OCI-LY1 (cell line): ENCODE measurements at regions not wholly inside any gene's neighbourhood (a gene's known extent, or its start where the extent isn't known, plus 50 kb on each side); places are given as distances from the start of the nearest gene placed in this dataset.

ENCODE experiments used
- H2AFZ ChIP-seq: fragments of 200-600 bp; sonication (generic), shearing (Covaris generic); 2 replicates; pipeline ENCODE4 v1.6.0; 2014; ENCODE audit warnings: antibody characterized with exemption, mild to moderate bottlenecking, low read length
- H3F3A ChIP-seq: fragments of 200-600 bp; sonication (generic), shearing (Covaris generic); 2 replicates; pipeline ENCODE4 v1.6.0; 2014; ENCODE audit warnings: mild to moderate bottlenecking, antibody characterized with exemption, low read length, moderate library complexity; ENCODE audit not compliant: insufficient read depth
- H3K27ac ChIP-seq: fragments of 200-600 bp; sonication (generic); 2 replicates; pipeline ENCODE4 v1.5.1; 2014; ENCODE audit warnings: low read length, mixed run types, mild to moderate bottlenecking, low read depth; ENCODE audit not compliant: poor library complexity, severe bottlenecking
- H3K27me3 ChIP-seq: fragments of 200-600 bp; sonication (generic); 2 replicates; pipeline ENCODE4 v1.6.0; 2014; ENCODE audit warnings: antibody characterized with exemption, mild to moderate bottlenecking, low read length, moderate library complexity; ENCODE audit not compliant: insufficient read depth
- H3K36me3 ChIP-seq: fragments of 200-600 bp; sonication (generic); 2 replicates; pipeline ENCODE4 v1.6.1; 2014; ENCODE audit warnings: mild to moderate bottlenecking, antibody characterized with exemption, low read length, moderate library complexity, mixed read lengths; ENCODE audit not compliant: insufficient read depth
- H3K4me1 ChIP-seq: fragments of 200-600 bp; sonication (generic); 2 replicates; pipeline ENCODE4 v1.5.1; 2014; ENCODE audit warnings: mild to moderate bottlenecking, low read length, moderate library complexity; ENCODE audit not compliant: insufficient read depth, severe bottlenecking
- H3K4me2 ChIP-seq: fragments of 200-600 bp; sonication (generic), shearing (Covaris generic); 2 replicates; pipeline ENCODE4 v1.6.1; 2014; ENCODE audit warnings: low read length
- H3K4me3 ChIP-seq: fragments of 200-600 bp; sonication (generic); 2 replicates; pipeline ENCODE4 v1.5.1; 2014; ENCODE audit warnings: low read length, low read depth, mild to moderate bottlenecking, mixed read lengths; ENCODE audit not compliant: poor library complexity, severe bottlenecking
- H3K79me2 ChIP-seq: fragments of 200-600 bp; shearing (Covaris generic); 2 replicates; pipeline ENCODE4 v1.6.1; 2016; ENCODE audit warnings: mixed run types, low read length, mixed read lengths; ENCODE audit not compliant: insufficient read depth
- H3K9ac ChIP-seq: fragments of 200-600 bp; sonication (generic), shearing (Covaris generic); 2 replicates; pipeline ENCODE4 v1.6.1; 2014; ENCODE audit warnings: mild to moderate bottlenecking, low read length, mixed read lengths
- H3K9me2 ChIP-seq: fragments of 200-600 bp; sonication (generic), shearing (Covaris generic); 2 replicates; pipeline ENCODE4 v1.6.1; 2014; ENCODE audit warnings: low read depth, mild to moderate bottlenecking, low read length, mixed read lengths
- H3K9me3 ChIP-seq: fragments of 200-600 bp; shearing (Covaris generic); 2 replicates; pipeline ENCODE4 v1.6.1; 2014; ENCODE audit warnings: low read length, mixed read lengths
- H4K20me1 ChIP-seq: fragments of 200-600 bp; sonication (generic), shearing (Covaris generic); 2 replicates; pipeline ENCODE4 v1.6.0; 2016; ENCODE audit warnings: mild to moderate bottlenecking, low read length; ENCODE audit not compliant: insufficient read depth
- CTCF ChIP-seq: fragments of 200-600 bp; sonication (generic), shearing (Covaris generic); IDR thresholded peaks from 2 replicates; pipeline ENCODE4 v1.5.1; 2017; ENCODE audit warnings: mild to moderate bottlenecking, antibody characterized with exemption, low read length, moderate library complexity, mixed read lengths
- EZH2 ChIP-seq: fragments of 200-600 bp; sonication (generic), shearing (Covaris generic); IDR thresholded peaks from 2 replicates; pipeline ENCODE4 v1.8.0; 2017; ENCODE audit warnings: borderline replicate concordance, mixed run types, mild to moderate bottlenecking, antibody characterized with exemption, low read length, moderate library complexity, mixed read lengths

GRCh38 chr4:178937130-178937529 lies 1494.9 kb upstream of the AGA start:
- Histone ChIP-seq H3F3A (no peaks in the 10 kb centered on the region), H3K4me2 (no peak overlapping the region), H4K20me1 (no peaks in the 10 kb centered on the region), H3K27me3 (no peaks in the 10 kb centered on the region), H3K27ac (no peak overlapping the region), H3K4me3 (no peak overlapping the region), H3K4me1 (no peaks in the 10 kb centered on the region), H3K9ac (no peak overlapping the region), H2AFZ (no peak overlapping the region), H3K36me3 (no peaks in the 10 kb centered on the region), H3K79me2 (no peaks in the 10 kb centered on the region), H3K9me2 (no peaks in the 10 kb centered on the region), H3K9me3 (no peaks in the 10 kb centered on the region)
- no peak for TF ChIP-seq CTCF
- TF ChIP-seq EZH2, result no peak

DNA sequence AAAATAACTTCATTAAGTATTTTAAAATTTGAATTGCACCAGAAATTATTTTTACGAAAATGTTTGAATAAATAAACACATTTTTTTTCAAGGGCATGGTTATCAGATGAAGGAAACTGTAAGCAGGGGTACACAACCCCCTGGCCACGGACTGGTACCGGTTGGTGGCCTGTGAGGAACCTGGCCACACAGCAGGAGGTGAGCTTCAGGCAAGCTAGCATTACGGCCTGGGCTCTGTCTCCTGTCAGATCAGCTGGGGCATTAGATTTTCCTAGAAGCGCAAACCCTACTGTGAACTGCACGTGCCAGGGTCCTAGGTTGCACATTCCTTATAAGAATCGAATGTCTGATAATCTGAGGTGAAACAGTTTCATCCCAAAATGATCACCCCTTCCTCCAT lies 1499.7 kb upstream of the AGA start:
- Histone ChIP-seq H3F3A (no peaks in the 10 kb centered on the region), H3K4me3 (no peak overlapping the region), H3K4me1 (no peaks in the 10 kb centered on the region), H3K9ac (no peak overlapping the region), H3K27me3 (no peaks in the 10 kb centered on the region), H3K27ac (no peak overlapping the region), H4K20me1 (no peaks in the 10 kb centered on the region), H3K79me2 (no peaks in the 10 kb centered on the region), H3K9me2 (no peaks in the 10 kb centered on the region), H3K9me3 (no peaks in the 10 kb centered on the region), H3K4me2 (no peak overlapping the region), H2AFZ (no peak overlapping the region), H3K36me3 (no peaks in the 10 kb centered on the region)
- TF ChIP-seq CTCF, result no peak
- TF ChIP-seq EZH2, result no peak

DNA sequence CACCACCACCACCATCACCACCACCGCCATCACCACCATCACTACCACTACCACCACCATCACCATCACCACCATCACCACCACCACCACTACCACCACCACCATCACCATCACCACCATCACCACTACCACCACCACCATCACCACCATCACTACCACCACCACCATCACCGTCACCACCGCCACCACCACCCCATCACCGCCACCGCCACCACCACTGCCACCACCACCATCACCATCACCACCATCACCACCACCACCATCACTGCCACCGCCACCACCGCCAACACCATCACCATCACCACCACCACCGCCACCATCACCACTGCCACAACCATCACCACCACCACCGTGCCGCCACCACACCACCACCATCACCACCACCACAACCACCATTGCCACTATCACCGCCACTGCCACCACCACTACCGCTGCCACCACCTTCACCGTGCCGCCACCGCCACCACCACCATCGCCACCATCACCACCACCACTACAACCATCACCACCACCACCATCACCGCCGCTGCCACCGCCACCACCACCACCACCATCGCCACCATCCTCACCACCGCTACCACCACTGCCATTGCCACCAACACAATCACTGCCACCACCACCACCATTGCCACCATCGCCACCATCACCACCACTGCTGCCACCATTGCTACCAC lies 1511.3 kb upstream of the AGA start:
- Histone ChIP-seq H3K4me2 (no peak overlapping the region), H3K9ac (no peak overlapping the region), H3K36me3 (no peaks in the 10 kb centered on the region), H3K27ac (no peak overlapping the region), H3K4me3 (no peak overlapping the region), H3K79me2 (no peaks in the 10 kb centered on the region), H3K27me3 (no peaks in the 10 kb centered on the region), H3F3A (no peaks in the 10 kb centered on the region), H3K4me1 (no peaks in the 10 kb centered on the region), H3K9me3 (no peaks in the 10 kb centered on the region), H2AFZ (no peak overlapping the region), H3K9me2 (no peaks in the 10 kb centered on the region), H4K20me1 (no peaks in the 10 kb centered on the region)
- TF ChIP-seq EZH2 (no peak), CTCF (no peak)
